GM12891 (cell line): ENCODE measurements at regions not wholly inside any gene's neighbourhood (a gene's known extent, or its start where the extent isn't known, plus 50 kb on each side); places are given as distances from the start of the nearest gene placed in this dataset.
"Not testable (repeated sequence)": the region's sequence is repeated elsewhere in the genome, so short reads cannot be mapped to it uniquely, and the experiment has no call there.

Source experiments
- POLR2A ChIP-seq: IDR thresholded peaks from 2 replicates; pipeline ENCODE4 v1.6.1; 2011; ENCODE audit warnings: low read depth, low read length, control low read depth
- POLR2AphosphoS5 ChIP-seq: IDR thresholded peaks from 2 replicates; pipeline ENCODE4 v1.6.1; 2011; ENCODE audit warnings: low read depth, low read length, control low read depth
- POU2F2 ChIP-seq: IDR thresholded peaks from 2 replicates; pipeline ENCODE4 v1.6.1; 2011; ENCODE audit warnings: low read depth, mild to moderate bottlenecking, control low read depth, low read length, moderate library complexity
- TAF1 ChIP-seq: IDR thresholded peaks from 2 replicates; pipeline ENCODE4 v1.6.1; 2011; ENCODE audit warnings: low read depth, low read length, control low read depth

GRCh38 chr7:39762466-39762865 lies 139.1 kb downstream of the RALA start:
- TF ChIP-seq POLR2A, TAF1, POLR2AphosphoS5, POU2F2: not testable (repeated sequence)
